ENCODE measurements at regions not wholly inside any gene's neighbourhood (a gene's known extent, or its start where the extent isn't known, plus 50 kb on each side); places are given as distances from the start of the nearest gene placed in this dataset.

DNA sequence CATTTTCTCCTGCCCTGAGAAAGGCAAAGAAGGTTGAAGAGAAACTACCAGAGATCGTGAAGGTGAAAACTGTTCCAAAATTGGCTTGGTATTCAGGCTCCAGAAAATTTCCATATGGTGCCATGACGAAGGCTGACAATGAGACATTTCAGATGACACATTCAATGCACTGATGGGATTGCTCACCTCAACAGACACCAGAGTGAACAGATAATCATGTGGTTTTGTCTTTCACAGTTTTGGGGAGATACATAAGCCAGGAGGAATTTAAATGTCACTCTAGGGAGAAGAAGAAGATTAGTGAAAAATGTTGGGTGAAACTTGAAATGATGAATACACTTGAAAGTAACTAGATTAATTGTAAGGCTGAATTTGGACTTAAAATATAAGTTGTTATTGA lies 339.7 kb upstream of the EPHA3 start:
- H3K4me1 Mint-ChIP-seq = no peaks in the 10 kb centered on the region
- no peak overlapping the region for H3K27ac Mint-ChIP-seq
- ATAC-seq (no peak), DNase-seq (ENCODE audit: low spot score) (no peak)
- no peak overlapping the region for H3K4me3 Mint-ChIP-seq
- H3K9me3 Mint-ChIP-seq = peaks cover 29% of the 10 kb centered on the region
- no peaks in the 10 kb centered on the region for H3K27me3 Mint-ChIP-seq (ENCODE audit: low read depth)
- POLR2A ChIA-PET = no interaction called here
- CTCF ChIA-PET = no interaction called here
- H3K36me3 Mint-ChIP-seq = no peaks in the 10 kb centered on the region
- TF ChIP-seq PRRX2 (CRISPR knock-in tag; IDR thresholded peaks at IDR 0.05) = no peak
- TF ChIP-seq, protein P1, sequence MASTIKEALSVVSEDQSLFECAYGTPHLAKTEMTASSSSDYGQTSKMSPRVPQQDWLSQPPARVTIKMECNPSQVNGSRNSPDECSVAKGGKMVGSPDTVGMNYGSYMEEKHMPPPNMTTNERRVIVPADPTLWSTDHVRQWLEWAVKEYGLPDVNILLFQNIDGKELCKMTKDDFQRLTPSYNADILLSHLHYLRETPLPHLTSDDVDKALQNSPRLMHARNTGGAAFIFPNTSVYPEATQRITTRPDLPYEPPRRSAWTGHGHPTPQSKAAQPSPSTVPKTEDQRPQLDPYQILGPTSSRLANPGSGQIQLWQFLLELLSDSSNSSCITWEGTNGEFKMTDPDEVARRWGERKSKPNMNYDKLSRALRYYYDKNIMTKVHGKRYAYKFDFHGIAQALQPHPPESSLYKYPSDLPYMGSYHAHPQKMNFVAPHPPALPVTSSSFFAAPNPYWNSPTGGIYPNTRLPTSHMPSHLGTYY (CRISPR knock-in tag; IDR thresholded peaks at IDR 0.05) = no peak
- no peak for TF ChIP-seq ZBTB43 (CRISPR knock-in tag; IDR thresholded peaks at IDR 0.05)
- no peak for TF ChIP-seq MXD4 (CRISPR knock-in tag; IDR thresholded peaks at IDR 0.05; ENCODE audit: borderline replicate concordance)

GRCh38 chr3:88773766-88774165 lies 333.7 kb upstream of the EPHA3 start:
- H3K9me3 Mint-ChIP-seq = peaks cover 20% of the 10 kb centered on the region
- no peaks in the 10 kb centered on the region for H3K4me1 Mint-ChIP-seq
- H3K4me3 Mint-ChIP-seq = no peak overlapping the region
- CTCF ChIA-PET = no interaction called here
- H3K27ac Mint-ChIP-seq = no peak overlapping the region
- H3K36me3 Mint-ChIP-seq = no peaks in the 10 kb centered on the region
- POLR2A ChIA-PET = no interaction called here
- H3K27me3 Mint-ChIP-seq (ENCODE audit: low read depth) = no peaks in the 10 kb centered on the region
- no peak for TF ChIP-seq NR1H2 (CRISPR knock-in tag; IDR thresholded peaks at IDR 0.05)
- no peak for TF ChIP-seq FOXJ3 (CRISPR knock-in tag; IDR thresholded peaks at IDR 0.05; ENCODE audit: borderline replicate concordance)
- no peak for TF ChIP-seq E2F1 (CRISPR knock-in tag; IDR thresholded peaks at IDR 0.05)
- TF ChIP-seq CREB1 (CRISPR knock-in tag; IDR thresholded peaks at IDR 0.05) = no peak
- TF ChIP-seq TP53 (CRISPR knock-in tag; IDR thresholded peaks at IDR 0.05) = no peak
- TF ChIP-seq JUN (CRISPR knock-in tag; IDR thresholded peaks at IDR 0.05) = no peak
- ATAC-seq = no peak
- DNase-seq (ENCODE audit: low spot score) = no peak

GRCh38 chr3:88775026-88775690 lies 332.3 kb upstream of the EPHA3 start:
- H3K4me1 Mint-ChIP-seq = no peaks in the 10 kb centered on the region
- ChIA-PET CTCF (interaction anchor here (0.6 kb wide), 1 partner anchor 11 kb away, joined by 4 read pairs; no protein-coding TSS in a partner anchor), POLR2A (no interaction called here)
- DNase-seq (ENCODE audit: low spot score) = no peak
- H3K9me3 Mint-ChIP-seq = peaks cover 15% of the 10 kb centered on the region
- no peak overlapping the region for H3K4me3 Mint-ChIP-seq
- TF ChIP-seq NR2C2 (CRISPR knock-in tag; IDR thresholded peaks at IDR 0.05) (no peak), GRHL2 (CRISPR knock-in tag; IDR thresholded peaks at IDR 0.05; ENCODE audit: insufficient replicate concordance, severe bottlenecking) (no peak), SMAD4 (CRISPR knock-in tag; IDR thresholded peaks at IDR 0.05) (no peak)
- TF ChIP-seq, protein P1 (CRISPR knock-in tag; IDR thresholded peaks at IDR 0.05) = no peak
- H3K27me3 Mint-ChIP-seq (ENCODE audit: low read depth) = no peaks in the 10 kb centered on the region
- no peak overlapping the region for H3K27ac Mint-ChIP-seq
- ATAC-seq = no peak
- H3K36me3 Mint-ChIP-seq = no peaks in the 10 kb centered on the region

DNA sequence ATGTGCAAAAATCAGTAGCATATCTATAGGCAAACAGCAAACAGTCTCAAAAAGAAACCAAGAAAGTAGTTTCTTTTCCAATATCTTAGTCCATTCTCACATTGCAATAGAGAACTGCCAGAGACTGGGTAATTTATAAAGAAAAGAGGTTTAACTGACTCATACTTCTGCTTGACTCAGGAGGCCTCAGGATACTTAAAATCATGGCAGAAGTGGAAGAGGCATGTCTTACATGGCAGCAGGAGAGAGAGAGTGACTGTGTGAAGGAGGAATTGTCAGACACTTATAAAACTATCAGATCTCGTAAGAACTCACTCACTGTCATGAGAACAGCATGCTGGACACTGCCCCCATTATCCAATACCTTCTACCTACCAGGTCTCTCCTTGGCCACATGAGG lies 327.9 kb upstream of the EPHA3 start:
- no peak for ATAC-seq
- DNase-seq (ENCODE audit: low spot score) = no peak
- H3K27ac Mint-ChIP-seq = no peak overlapping the region
- H3K36me3 Mint-ChIP-seq = peaks cover 6% of the 10 kb centered on the region
- H3K4me1 Mint-ChIP-seq = no peaks in the 10 kb centered on the region
- ChIA-PET POLR2A (no interaction called here), CTCF (no interaction called here)
- peaks cover 22% of the 10 kb centered on the region for H3K9me3 Mint-ChIP-seq
- H3K4me3 Mint-ChIP-seq = no peak overlapping the region
- no peaks in the 10 kb centered on the region for H3K27me3 Mint-ChIP-seq (ENCODE audit: low read depth)
- no peak for TF ChIP-seq KAT7 (CRISPR knock-in tag; IDR thresholded peaks at IDR 0.05; ENCODE audit: borderline replicate concordance)
- no peak for TF ChIP-seq ZNF121 (CRISPR knock-in tag; IDR thresholded peaks at IDR 0.05)
- TF ChIP-seq ZNF263 (CRISPR knock-in tag; IDR thresholded peaks at IDR 0.05; ENCODE audit: low read depth) = no peak
- no peak for TF ChIP-seq NR1H2 (CRISPR knock-in tag; IDR thresholded peaks at IDR 0.05)
- no peak for TF ChIP-seq MLX (CRISPR knock-in tag; IDR thresholded peaks at IDR 0.05)
- TF ChIP-seq ZNF671 (CRISPR knock-in tag; IDR thresholded peaks at IDR 0.05) = no peak
- no peak for TF ChIP-seq CDX4 (CRISPR knock-in tag; IDR thresholded peaks at IDR 0.05; ENCODE audit: borderline replicate concordance)
- TF ChIP-seq, protein P2, sequence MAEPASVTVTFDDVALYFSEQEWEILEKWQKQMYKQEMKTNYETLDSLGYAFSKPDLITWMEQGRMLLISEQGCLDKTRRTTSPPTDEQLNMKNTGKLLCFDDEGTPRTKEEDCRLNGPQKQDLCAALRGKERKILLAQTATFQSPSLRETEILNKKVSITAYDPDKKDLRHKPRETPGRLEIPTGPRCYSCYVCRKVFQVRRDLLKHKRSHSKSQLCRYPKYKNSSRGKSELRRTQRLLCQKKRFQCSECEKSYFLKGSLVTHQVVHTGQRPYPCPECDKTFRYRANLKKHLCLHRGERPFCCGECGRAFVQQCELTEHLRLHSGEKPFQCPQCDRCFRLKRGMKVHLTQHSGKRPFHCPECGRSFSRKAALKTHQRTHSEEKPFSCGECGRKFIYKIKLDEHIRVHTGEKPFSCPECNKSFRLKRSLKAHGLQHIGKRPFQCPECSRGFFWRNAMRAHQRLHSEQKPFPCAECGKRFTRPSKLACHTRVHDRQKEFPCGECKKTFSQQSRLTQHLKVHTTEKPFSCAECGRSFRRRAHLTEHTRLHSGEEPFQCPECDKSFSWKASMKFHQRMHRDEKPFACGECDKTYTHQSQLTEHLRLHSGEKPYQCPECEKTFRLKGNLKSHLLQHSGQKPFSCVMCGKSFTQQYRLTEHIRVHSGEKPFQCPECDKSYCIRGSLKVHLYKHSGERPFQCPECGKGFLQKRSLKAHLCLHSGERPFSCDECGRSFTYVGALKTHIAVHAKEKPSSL (CRISPR knock-in tag; conservative IDR thresholded peaks at IDR 0.05) = no peak

Data from WTC11 (cell line).